Endothelial cell (in vitro differentiated cells): ENCODE measurements at regions not wholly inside any gene's neighbourhood (a gene's known extent, or its start where the extent isn't known, plus 50 kb on each side); places are given as distances from the start of the nearest gene placed in this dataset. TPM values are rescaled to one million over a fixed set of nuclear protein-coding genes. Genes with fewer than 3 reads are reported as not detected.

Source experiments
- microRNA-seq: library from miRNA; unstranded; fragments of <30 nt; microRNA quantifications from one replicate; pipeline ENCODE4, GENCODE V29; 2020; ENCODE audit not compliant: unreplicated experiment

Small RNA genes in the stretch of these regions (microRNA-seq; reads per million reads assigned to microRNA genes)
- not detected for gene MIR4532
